Vagina (tissue), 2 donors: ENCODE measurements at regions not wholly inside any gene's neighbourhood (a gene's known extent, or its start where the extent isn't known, plus 50 kb on each side); places are given as distances from the start of the nearest gene placed in this dataset.
A peak's percentile ranks its signal among the peaks of the same experiment; 100 is the strongest.

Experiments
- DNase-seq, 2 donors: peaks; one replicate each; pipeline ENCODE4 v3.0.0-alpha.2; 2017; ENCODE audit errors: extremely low spot score in 2 of 2
- H3K27ac ChIP-seq: fragments of 200-600 bp; sonication (generic); one replicate; pipeline ENCODE4 v1.5.1; 2019
- H3K27me3 ChIP-seq: fragments of 200-600 bp; sonication (generic); one replicate; pipeline ENCODE4 v1.5.1; 2019
- H3K36me3 ChIP-seq, 2 donors: fragments of 200-600 bp; sonication (generic); one replicate each; pipeline ENCODE4 v1.5.1; 2017 to 2019
- H3K4me1 ChIP-seq: fragments of 200-600 bp; sonication (generic); one replicate; pipeline ENCODE4 v1.5.1; 2019
- H3K4me3 ChIP-seq, 2 donors: fragments of 200-600 bp; sonication (generic); 1 replicate in 1 of 2; 2 replicates in 1 of 2; pipeline ENCODE4 v1.5.1; 2016 to 2019
- H3K9me3 ChIP-seq: fragments of 200-600 bp; sonication (generic); one replicate; pipeline ENCODE4 v1.5.1; 2019
- CTCF ChIP-seq, 3 experiments: fragments of 450-650 bp in 2 of 3; fragments of 200-600 bp in 1 of 3; sonication (generic) in 1 of 3; IDR thresholded peaks; one replicate each; pipeline ENCODE4 v1.5.1; 2017 to 2019; ENCODE audit warnings: antibody characterized with exemption in 3 of 3, mild to moderate bottlenecking in 2 of 3, moderate library complexity in 2 of 3
- POLR2A ChIP-seq, 2 donors: fragments of 450-650 bp; IDR thresholded peaks; one replicate each; pipeline ENCODE4 v1.6.1; 2017; ENCODE audit warnings: antibody characterized with exemption in 2 of 2, mild to moderate bottlenecking in 2 of 2, moderate library complexity in 2 of 2
- POLR2AphosphoS5 ChIP-seq, 2 donors: sonication (generic); formaldehyde crosslinking; IDR thresholded peaks; one replicate each; pipeline ENCODE4 v1.9.0; 2017; ENCODE audit warnings: antibody characterized with exemption in 2 of 2, mild to moderate bottlenecking in 2 of 2, low read depth in 1 of 2; ENCODE audit not compliant: insufficient read depth in 1 of 2
- intact Hi-C: fragments of 100-400 bp; cut with DNase I; formaldehyde crosslinking; loops from one replicate; pipeline ENCODE4 v1.15.1; 2023

- no peaks in the 10 kb centered on the region for H3K36me3 ChIP-seq
- no peak overlapping the region for H3K27ac ChIP-seq
- DNase-seq = no peak
- TF ChIP-seq POLR2AphosphoS5 (IDR thresholded peaks at IDR 0.05; ENCODE audit: insufficient read depth in 1 of 2, low read depth in 1 of 2) = no peak
- no peak for TF ChIP-seq CTCF (IDR thresholded peaks at IDR 0.05)
- TF ChIP-seq POLR2A (IDR thresholded peaks at IDR 0.05) = no peak
- H3K4me3 ChIP-seq = no peak overlapping the region
- peaks cover under 1% of the 10 kb centered on the region for H3K4me1 ChIP-seq
- intact Hi-C loops = no loop called here
- H3K9me3 ChIP-seq = no peaks in the 10 kb centered on the region
- H3K27me3 ChIP-seq = no peaks in the 10 kb centered on the region
These were observed 216.8 kb upstream of the TBL1XR1 start for GRCh38 chr3:177414093-177414492.

GRCh38 chr3:177418787-177419186 lies 221.5 kb upstream of the TBL1XR1 start:
- peaks cover 28% of the 10 kb centered on the region for H3K4me1 ChIP-seq
- TF ChIP-seq POLR2A (IDR thresholded peaks at IDR 0.05) (no peak), CTCF (IDR thresholded peaks at IDR 0.05) (no peak), POLR2AphosphoS5 (IDR thresholded peaks at IDR 0.05; ENCODE audit: insufficient read depth in 1 of 2, low read depth in 1 of 2) (no peak)
- H3K4me3 ChIP-seq = no peak overlapping the region
- intact Hi-C loops = no loop called here
- H3K27ac ChIP-seq = no peak overlapping the region
- H3K36me3 ChIP-seq = no peaks in the 10 kb centered on the region
- H3K9me3 ChIP-seq = no peaks in the 10 kb centered on the region
- no peaks in the 10 kb centered on the region for H3K27me3 ChIP-seq
- DNase-seq = no peak

- peak overlapping the region; percentile 56 for H3K27ac ChIP-seq
- H3K4me3 ChIP-seq = no peak overlapping the region
- H3K4me1 ChIP-seq = peaks cover 28% of the 10 kb centered on the region
- TF ChIP-seq POLR2AphosphoS5 (IDR thresholded peaks at IDR 0.05; ENCODE audit: insufficient read depth in 1 of 2, low read depth in 1 of 2) (no peak), CTCF (IDR thresholded peaks at IDR 0.05) (no peak), POLR2A (IDR thresholded peaks at IDR 0.05) (no peak)
- intact Hi-C loops = no loop called here
- no peaks in the 10 kb centered on the region for H3K27me3 ChIP-seq
- H3K9me3 ChIP-seq = no peaks in the 10 kb centered on the region
- H3K36me3 ChIP-seq = no peaks in the 10 kb centered on the region
- no peak for DNase-seq
These were observed 222.8 kb upstream of the TBL1XR1 start for GRCh38 chr3:177419904-177420601.

GRCh38 chr3:177420651-177421480 lies 223.6 kb upstream of the TBL1XR1 start:
- peak overlapping the region; percentile 56 for H3K27ac ChIP-seq
- no peak overlapping the region for H3K4me3 ChIP-seq
- H3K27me3 ChIP-seq = no peaks in the 10 kb centered on the region
- no peak for DNase-seq
- no peaks in the 10 kb centered on the region for H3K9me3 ChIP-seq
- H3K36me3 ChIP-seq = no peaks in the 10 kb centered on the region
- H3K4me1 ChIP-seq = peaks cover 35% of the 10 kb centered on the region
- TF ChIP-seq POLR2AphosphoS5 (IDR thresholded peaks at IDR 0.05; ENCODE audit: insufficient read depth in 1 of 2, low read depth in 1 of 2) = peak; percentile 31 to 60
- no peak for TF ChIP-seq CTCF (IDR thresholded peaks at IDR 0.05)
- intact Hi-C loops = no loop called here

- intact Hi-C loops = no loop called here
- Histone ChIP-seq H3K4me1 (peaks cover 41% of the 10 kb centered on the region), H3K27ac (peak overlapping the region; percentile 40), H3K36me3 (no peaks in the 10 kb centered on the region), H3K9me3 (no peaks in the 10 kb centered on the region), H3K27me3 (no peaks in the 10 kb centered on the region), H3K4me3 (no peak overlapping the region)
- no peak for DNase-seq
- TF ChIP-seq POLR2A (IDR thresholded peaks at IDR 0.05) = no peak
- TF ChIP-seq CTCF (IDR thresholded peaks at IDR 0.05) = no peak
- no peak for TF ChIP-seq POLR2AphosphoS5 (IDR thresholded peaks at IDR 0.05; ENCODE audit: insufficient read depth in 1 of 2, low read depth in 1 of 2)
These were observed 224.2 kb upstream of the TBL1XR1 start for GRCh38 chr3:177421481-177421785.
